ENCODE measurements at regions not wholly inside any gene's neighbourhood (a gene's known extent, or its start where the extent isn't known, plus 50 kb on each side); places are given as distances from the start of the nearest gene placed in this dataset.

DNA sequence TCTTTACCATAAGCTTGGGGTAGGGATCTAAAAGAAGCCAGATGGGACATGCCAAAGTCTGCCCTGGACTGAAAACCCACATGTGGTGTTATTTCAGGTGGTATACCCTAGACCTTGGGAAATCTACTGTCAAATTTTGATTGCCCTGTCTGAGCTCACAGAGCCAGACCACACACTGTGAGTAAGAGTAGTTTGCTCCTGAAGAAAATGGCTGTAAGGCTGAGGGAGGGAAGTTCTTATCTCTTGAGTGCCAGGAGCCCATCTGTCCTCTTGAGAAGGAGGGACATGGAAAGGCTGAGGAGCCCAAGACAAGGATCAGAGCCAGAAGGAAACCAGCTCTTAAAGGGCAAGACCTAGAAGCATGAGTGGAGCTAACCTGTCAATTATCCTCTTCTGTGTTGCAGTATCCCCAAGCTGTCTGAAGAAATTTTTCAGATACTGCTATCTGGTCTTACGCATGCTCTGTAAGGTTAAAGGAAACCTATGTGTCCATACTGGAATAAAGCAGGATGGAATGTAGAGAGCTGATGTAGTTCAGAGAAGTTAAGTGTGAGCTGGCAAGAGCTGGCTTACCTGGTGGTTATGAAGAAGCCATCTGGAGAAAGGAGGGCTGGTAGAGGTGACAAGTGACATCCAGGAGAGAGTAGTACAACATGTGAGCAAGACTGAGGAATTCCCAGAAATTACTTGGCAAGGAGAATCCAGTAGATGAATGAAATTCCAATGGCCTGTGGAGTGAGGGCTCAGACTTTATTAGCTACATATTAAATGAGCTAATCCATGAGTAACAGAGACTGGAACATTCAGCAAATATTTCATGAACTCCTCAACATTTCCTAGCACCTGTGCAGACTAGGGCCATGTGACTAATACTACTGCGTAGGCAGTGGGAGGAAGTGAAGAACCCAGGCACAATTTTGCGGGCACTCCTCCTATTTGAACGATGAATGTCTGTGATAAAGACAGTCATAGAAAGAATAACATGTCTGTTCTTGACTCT lies 389.1 kb upstream of the KIF2A start:
- no peak for FAIRE-seq

DNA sequence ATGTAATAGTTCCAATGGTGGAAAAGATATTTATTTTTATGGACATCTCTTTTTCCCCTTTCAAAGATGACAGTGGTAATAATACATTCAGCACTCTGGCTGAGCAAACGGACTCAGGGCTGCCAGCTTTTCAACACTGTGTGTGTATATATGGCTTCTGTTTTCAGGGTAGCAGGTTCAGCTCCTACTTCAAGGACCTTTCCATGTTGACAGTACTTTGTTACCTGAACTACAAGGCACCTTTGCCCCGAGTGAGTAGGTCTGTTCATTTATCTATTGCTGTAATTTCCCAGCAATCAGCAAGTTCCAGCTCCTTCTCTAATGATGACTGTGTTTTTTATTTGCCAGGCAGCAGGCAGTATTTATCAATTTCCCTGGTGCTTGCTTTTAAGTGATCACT lies 387.4 kb upstream of the KIF2A start:
- FAIRE-seq = no peak

DNA sequence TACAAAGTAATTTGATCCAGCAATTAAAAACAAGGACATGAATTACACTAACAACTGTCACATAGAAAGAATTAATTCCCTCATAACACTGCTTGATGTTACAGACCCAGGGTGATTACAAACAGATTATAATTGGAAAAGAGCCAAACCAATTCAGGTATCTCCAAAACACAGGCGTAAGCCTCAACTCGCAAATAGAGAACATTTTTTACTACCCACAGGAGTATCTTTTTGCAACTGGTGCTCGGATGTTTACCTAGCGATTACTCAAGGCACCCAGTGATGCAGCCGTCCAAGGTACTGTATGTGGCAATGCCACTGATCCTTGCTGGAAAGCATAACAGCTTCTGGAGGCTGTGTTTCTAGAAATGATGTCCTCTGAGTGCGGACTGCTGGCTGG lies 386.1 kb upstream of the KIF2A start:
- no peak for FAIRE-seq

DNA sequence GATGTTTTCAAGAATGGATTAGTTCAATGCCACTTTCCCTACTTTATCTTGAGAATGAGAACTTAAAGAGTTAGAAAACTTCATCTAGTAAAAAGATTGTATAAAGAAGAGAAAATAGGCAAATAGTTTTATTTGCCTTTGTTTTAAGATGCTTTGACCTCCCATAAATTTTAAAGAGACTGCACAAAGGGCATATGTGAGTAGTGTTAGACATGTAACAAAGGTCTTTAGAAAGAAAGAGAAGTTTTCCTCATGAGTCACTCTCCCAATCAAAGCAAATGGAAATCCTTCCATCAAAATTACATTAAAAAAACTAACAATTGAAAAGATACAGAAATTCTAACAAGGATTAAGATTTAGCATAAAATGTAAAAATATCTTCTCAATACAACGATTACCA lies 381.8 kb upstream of the KIF2A start:
- no peak for FAIRE-seq

DNA sequence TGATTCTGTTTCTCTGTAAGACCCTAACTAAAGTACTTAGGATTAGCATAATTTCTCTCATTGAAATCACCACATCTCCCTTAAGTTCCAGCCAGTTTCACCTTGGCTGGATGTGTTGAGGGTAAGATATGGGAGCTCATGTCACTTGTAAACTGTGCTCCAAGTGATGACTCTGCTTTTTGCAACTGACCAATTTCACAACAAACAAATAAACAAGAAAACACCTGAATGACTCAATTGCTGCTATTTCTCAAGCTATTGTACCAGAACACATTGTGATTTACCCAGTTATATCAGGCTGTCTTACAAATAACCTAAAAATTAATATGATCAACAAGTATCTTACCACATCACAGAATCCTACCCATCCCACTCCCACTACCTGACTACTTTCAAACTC lies 379.1 kb upstream of the KIF2A start:
- no peak for FAIRE-seq

DNA sequence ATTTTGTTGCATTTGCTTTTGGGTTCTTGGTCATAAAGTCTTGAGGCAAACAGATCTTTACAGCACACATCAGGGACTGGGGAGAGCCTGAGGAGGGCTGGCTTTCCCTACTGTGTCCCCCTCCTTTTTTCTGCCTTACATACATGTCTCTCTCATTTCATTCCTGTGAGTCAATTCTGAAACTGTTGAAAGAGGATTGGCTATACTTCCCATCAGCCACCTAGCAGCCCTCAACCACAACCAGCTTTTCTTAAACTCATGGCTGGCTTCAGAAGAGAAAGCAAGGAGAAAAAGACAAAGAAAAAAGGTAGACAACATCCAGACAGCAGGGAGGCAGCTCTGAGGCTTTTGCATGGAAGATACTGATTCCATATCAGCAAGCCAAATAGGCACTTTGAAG lies 374.8 kb upstream of the KIF2A start:
- no peak for FAIRE-seq

DNA sequence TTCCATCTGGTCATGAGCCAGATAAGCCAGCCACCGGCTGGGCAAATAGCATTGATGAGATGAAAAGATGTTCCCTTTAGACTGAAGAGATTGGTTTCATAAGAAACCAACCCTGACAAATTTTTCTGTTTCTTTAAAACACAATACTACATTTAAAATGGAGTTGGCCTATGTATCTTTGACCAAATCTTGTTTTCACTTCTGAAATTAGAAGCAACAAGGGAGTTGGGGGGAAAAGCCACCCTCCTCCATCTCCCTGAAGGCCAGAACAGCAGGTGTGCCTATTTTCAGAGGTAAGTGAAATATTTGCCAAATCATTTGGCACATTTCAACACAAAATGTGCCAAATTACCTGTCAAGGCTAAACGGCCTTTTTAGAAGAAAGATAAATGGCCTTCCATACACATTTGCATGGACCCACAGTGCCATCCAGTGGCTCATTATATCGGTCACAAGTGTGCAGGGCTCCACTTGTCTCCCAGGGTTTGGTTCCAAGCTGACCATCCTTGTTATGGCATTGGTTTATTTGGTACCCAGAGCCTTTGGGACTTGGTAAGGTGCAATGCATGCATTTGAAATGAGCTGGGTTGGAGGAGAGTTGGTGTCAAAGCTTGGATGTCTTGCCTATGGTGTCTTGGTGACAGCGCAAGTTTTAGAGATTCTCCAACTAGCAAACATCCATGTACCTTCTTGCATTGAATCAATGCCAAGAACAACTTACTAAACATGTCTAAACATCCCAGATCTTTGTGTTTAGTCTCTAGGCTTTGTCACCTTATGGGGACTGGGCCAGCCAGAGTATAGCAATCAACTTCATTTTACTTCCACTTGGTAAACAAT lies 372.0 kb upstream of the KIF2A start:
- no peak for FAIRE-seq

DNA sequence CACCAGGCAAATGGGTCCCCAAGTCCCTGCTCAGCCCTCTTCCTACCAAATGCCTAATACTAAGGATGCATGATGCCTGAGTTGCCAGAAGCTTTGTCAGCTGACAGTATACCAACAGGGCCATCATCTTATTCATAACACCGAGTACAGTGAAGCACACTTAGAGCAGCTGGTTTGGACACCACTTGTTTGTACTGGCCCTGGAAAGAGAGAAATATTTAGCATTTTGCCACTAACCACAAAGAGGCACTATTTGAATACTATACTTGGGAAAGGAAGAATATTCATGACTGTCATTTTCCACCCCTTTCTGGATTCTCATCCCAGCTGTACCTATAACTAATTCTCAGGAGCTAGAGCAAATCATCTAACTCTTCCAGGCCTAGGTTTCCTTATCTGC lies 364.4 kb upstream of the KIF2A start:
- no peak for FAIRE-seq

DNA sequence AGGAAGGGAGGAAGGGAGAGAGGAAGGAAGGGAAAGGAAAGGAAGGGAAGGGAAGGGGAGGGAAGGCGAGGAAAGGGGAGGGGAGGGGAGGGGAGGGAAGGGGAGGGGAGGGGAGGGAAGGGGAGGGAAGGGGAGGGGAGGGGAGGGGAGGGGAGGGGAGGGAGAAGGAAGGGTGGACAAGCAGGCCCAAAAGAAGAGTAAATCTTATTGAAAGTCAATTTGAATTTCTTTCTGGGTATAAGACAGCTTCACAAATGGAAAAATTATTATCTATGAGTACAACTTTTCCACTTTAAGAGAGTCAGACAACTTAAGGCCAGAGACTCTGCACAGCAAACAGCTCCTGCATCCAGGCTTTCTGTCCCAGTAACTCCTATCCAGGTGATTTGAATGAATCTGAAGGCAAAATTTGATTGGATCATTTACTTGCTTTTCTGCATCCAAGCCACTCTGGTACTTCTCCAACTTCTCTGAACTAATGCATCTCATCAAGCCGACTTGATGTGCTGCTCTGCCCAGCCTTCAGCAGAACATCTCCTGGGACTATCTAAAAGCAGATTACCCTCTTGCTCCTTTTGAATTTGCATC lies 363.4 kb upstream of the KIF2A start:
- no peak for FAIRE-seq

DNA sequence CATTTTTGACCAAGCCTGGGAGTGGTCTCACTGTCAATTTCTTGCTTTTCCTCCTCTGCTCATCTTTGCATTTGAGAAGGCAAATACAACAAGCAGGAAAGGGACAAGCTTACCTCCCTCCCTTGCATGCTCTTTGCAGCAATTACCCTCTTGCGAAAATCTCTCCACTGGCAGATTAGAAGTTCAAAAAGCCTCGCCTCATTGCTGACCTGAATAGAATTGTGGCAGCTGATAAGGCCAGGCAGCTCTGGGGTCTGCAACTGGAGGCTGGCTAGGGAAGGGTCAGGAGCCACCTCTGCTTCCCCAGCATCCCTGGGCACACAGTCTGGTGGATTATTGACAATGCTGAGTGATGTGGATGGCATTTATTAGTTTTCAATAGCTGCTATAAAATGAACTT lies 362.3 kb upstream of the KIF2A start:
- FAIRE-seq = no peak

DNA sequence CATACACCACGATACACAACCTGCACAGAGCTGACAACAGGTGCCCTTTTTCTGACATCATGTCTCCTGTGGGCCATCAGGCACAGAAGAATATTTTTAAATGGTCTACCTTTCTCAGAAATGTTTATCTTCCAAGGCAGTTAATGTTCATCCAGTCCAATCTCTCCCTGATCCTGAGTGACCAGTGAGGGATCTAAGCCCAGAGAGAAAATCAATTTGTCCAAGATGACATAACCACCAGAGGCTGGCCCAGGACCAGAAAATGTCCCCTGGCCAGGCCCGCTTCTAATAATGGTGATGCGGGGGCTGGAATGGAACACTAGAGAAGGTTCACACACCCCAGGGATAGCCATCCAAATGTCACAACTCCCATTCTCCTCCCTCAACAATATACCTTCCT lies 357.9 kb upstream of the KIF2A start:
- FAIRE-seq = no peak

DNA sequence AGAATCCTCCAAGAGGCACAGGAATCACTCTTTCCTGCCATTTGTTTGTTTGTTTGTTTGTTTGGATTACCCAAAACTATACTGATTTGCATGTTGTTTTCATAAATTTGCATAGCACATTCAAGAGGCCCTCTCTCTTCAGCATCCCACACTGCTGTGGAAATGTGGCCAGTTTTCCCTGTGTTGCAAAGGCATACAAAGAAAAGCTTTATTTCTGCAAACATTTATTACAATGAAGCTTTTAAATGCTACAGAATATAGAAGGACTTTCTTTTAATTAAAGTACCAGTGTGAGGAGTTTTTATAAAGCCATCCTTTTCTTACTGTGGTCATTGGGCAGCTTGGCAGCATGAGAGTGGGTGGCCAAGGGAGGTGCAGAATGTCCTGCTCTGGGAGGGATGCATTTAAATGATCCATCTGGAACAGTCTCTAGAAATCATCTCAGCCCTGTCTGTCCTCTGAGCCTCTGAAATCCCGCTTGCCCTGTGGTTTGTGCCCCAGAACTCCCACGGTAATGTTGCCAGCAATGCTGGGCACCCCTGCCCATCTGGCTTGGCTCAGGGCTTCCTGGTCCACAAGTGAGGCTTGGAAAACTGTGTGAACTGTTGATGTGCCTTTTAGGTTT lies 356.8 kb upstream of the KIF2A start:
- FAIRE-seq = no peak

DNA sequence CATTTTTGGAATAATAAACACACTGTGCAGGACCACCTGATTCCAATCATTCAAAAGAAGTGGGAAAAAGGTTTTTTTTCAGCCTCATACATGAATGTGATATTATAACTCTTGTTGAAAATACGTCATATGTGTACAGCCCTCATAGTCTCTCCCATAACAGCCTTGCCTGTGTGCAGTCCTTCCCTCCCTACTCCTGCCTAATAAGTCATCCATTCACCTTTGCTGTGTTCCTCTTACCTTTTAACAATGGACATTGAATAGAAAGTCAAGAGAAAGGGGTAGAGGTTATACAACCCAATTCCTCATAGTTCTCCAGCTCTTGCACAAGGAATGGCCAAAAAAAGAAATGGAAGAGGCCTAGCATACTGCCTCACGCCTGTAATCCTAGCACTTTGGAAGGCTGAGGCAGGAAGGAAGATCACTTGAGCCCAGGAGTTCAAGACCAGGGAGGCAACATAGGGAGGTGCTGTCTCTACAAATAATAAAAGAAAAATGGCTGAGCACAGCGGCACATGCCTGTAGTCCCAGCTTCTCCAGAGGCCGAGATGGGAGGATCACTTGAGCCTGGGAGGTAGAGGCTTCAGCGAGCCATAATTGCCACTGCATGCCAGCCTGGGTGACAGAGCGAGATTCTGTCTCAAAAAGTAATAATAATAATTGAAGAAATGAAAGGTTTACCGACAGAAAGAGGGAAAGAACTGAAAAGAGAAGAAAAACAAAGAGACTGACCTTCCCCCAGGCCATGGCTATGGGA lies 356.1 kb upstream of the KIF2A start:
- no peak for FAIRE-seq

DNA sequence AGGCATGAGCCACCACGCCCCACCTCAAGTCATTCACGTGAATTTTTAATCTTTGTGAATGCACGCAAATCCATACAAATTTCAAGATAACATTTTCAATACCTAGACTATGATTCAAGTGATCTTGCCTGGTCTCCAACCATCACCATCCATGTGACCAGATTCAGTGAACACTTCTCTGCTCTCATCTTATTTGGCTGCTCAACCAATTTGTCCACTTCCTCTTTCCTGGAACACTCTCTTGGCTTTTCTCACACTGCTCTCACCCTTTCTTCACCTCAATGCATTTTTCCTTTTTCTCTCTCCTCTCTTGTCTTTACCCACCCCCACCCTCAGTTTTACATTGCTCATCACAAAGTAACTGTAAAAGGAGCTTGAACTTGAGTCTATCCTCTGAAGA lies 354.7 kb upstream of the KIF2A start:
- FAIRE-seq = no peak

DNA sequence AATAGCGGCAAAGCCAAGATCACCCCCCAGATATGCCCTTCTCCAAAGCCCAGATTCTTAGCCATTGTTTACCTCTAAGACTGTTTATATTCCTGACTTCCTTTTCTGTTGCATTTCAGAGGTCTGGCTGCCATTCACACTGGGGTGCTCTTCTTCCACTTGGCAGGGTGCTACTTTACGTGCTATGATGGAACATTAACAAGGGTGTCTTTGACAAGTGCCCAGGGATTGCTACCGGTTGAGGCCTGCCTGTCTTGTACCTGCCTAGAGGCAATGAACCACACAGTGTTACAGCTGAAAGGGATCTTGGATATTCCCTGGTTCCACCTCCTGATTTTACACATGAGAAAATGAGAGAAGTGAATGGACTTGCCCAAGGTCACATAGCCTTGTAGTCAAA lies 352.1 kb upstream of the KIF2A start:
- no peak for FAIRE-seq

DNA sequence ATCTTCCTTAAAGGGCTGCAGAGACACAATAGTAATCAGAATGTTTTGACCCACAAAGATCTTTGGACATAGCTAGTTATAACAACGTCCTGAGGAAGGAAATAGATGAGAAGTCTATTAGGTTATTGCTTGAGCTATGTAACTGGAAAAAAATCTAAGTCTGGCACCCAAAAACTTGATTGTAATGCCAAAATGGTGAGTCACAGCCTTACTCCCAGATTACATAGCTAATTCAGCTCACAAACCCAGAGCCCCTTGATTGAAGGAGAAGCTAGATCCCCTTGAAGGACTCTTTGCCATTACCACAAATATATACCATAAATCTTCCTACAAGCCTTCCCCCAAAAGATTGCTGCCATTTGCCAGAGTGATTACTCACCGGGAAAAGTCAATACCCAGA lies 341.8 kb upstream of the KIF2A start:
- no peak for FAIRE-seq

DNA sequence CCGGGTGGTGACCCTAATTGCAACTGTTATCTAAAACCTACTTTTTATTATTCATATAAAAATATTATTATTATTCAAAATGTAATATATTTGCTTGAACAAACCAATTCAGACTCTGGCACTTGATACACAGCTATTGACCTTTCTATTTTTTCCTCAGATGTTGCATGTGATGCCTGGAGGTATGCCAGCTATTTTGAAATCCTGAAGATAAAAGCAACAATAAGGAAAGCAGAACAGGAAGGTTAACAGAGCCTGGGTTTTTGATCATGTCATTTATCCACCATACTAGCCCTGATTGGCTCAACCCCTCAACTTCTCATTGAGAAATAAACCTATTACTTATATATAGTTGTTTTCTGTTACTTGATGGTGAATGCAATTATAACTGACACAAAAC lies 340.9 kb upstream of the KIF2A start:
- FAIRE-seq = no peak

DNA sequence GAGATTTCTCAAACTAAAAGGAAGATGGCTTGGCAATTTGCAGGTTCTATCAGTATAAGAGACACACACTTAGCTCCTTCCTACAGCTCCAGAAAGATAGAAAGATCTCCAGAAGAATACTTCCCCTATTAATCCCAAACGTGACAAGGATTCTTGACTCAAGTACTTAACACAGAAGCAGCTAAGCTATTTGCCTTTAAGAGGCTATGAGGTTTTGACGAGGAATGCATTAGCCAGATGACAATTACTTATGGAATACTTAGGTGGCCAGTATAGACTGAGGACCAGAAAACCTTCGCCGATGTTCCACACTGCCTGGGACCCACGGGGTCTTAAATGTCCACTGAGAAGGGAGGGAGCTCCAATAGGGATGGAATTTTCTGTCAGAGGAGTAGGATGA lies 340.5 kb upstream of the KIF2A start:
- no peak for FAIRE-seq

DNA sequence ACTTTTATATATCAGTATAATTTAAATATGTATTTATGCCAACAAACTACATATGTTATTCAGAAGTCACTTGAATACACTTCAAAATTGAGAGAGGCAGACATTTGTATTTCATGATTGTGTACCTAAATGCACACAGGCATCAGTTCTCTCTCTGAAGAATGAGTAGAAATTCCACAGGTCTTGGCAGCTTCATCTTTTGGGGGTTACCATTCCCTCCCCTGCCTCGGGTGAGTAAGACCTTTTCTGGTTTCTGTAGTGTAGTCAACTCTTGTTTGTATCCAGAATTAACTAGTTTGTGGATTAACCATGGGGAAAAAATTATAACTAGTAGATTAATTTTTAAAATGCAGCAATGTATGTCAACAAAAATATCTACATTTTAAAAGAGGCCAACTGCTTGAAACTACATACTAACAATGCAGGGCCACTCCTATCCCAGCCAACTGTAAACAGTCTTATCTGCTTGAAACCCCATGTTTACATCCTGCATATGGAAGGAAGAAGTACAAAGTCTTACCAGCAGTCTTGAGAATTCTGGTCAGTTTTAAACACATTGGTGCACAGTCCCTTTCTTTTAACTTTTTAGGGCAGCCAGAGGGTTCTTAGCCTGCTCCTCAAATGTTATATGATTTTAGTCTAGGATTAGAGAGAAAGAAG lies 339.6 kb upstream of the KIF2A start:
- FAIRE-seq = no peak

DNA sequence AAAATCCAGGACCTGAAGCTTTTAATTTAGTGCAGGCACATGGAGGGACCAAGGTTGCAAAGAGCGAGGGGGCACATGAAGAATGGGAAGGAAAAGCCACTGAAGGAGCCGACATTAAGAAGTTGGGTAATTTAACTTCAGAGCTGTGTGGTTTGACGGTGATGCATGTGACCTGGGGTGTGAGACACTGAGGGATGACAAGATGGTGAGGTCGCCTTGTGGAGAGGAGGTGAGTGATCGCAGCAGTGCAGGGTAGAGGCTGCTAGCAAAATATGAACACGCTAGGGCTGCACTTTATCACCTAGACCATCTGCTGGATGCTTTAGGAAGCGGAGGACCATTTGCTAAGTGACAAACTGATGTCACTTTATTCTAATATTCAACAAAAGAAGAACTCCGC lies 339.0 kb upstream of the KIF2A start:
- no peak for FAIRE-seq

DNA sequence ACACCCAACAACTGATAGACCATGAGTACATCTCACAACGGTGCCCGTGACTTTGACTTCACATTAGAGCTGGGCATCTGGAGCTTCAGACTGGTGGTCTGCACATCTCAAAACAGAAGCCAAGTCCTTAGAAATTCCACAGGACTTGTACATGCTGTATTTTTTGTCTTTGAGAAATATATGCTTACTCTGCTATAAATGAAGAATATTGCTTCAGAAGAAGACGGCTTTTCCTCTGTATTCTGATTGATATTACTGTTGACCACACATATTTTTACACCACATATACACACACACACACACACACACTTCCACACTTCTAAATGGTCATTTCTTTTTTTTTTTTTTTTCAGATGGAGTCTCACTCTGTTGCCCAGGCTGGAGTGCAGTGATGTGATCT lies 338.3 kb upstream of the KIF2A start:
- no peak for FAIRE-seq

DNA sequence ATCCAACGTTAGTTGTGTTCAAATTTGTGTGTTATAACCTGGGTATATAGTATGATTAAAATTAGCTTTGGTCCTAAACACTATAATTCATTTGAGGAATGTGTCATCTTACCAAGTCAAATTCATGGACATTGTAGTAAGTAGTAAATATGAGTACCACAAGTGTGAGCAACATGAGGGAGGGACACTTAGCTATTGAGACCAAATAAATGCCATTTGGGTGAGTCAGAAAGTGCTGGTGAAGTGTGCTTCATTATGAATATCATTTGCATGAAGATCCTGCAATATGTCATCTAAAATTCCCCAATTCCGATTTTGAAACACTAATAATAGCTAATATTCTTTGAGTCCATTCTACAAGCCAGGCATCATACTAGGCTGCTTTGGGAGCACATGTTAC lies 336.7 kb upstream of the KIF2A start:
- FAIRE-seq = no peak
